NCI-H2171 (cell line): ENCODE measurements at regions not wholly inside any gene's neighbourhood (a gene's known extent, or its start where the extent isn't known, plus 50 kb on each side); places are given as distances from the start of the nearest gene placed in this dataset.
A peak's percentile ranks its signal among the peaks of the same experiment; 100 is the strongest.

Experiments
- DNase-seq: peaks from one replicate; lab custom pipeline; 2025; lab: John Stamatoyannopoulos, UW

DNA sequence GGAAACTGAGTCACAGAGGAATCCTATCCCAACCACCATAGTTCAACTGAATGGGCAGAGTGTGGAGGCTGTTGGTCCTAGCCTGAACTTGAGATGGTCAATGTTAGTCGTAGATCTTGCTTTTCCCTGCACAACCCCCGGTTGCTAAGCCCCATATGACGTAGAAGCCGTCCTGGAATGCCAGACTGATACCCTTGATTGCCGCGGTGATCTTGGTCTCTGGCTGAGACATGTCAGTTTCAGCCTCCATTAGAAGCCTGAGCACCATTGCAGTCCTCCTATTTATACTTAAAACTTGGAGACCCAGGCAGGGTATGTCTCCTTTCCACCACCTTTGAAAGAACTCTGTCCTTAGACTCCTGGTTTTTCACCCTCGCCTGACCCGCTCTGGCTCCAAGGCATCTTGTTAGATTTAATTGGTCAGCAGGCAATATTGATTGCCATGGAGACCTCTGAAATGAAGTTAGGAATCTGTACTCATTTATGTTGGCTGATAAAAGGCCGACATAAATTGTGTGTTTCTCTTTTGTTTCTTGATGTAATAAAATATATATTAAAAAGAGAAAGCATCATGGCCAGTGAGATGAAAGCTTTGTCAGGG, 53.4 kb downstream of the RPLP1 start:
- no peak for DNase-seq

DNA sequence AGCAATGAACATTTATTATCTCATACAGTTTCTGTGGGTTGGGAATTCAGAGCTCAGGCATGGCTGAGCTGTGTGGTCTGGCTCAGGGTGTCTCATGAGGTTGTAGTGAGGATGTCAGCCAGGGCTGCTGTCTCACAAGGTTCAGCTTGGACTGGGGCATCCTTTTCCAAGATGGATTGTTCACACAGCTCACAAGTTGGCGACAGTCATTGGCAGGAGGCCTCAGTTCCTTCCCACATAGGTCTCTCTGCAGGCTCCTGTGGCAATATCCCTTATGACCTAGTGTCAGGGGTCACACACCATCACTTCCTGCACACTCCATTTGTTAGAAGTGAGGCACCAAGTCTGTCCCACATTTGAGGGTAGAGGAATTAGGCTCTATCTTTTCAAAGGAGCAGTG, 56.0 kb downstream of the RPLP1 start:
- DNase-seq: no peak

DNA sequence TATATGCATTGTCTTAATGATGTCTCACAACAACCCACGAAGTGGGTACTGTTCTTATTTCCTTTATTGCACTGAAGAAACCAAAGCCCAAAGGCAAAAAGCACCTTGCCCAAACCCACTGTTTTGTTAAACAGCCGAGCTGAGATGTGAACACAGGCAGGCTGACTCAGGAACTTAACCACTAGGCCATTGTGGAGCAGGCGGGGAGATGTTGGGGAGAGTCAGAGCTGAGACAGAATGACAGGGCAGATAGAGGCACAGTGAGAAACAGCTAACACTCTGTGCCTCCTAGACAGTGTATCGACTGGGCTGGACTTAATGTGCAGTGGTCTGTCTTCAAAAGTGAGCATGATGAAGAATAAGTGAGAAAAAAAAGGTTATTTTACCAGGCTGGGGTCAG, 56.5 kb downstream of the RPLP1 start:
- DNase-seq: no peak

DNA sequence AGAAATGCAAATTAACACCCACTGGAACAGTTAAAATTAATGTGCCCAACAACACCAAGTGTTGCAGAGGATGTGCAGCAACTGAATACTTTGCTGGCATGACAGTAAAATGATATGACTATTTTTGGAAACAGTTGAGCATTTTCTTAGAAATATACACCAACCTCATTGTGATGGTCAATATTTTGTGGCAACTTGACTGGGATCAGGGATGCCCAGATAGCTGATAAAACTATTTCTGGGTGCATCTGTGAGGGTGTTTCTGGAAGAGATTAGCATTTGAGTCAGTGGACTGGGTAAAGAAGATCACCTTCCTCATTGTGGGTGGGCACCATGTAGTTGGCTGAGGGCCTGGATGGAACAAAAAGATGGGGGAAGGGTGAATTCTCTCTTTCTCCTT, 57.9 kb downstream of the RPLP1 start:
- DNase-seq: no peak

DNA sequence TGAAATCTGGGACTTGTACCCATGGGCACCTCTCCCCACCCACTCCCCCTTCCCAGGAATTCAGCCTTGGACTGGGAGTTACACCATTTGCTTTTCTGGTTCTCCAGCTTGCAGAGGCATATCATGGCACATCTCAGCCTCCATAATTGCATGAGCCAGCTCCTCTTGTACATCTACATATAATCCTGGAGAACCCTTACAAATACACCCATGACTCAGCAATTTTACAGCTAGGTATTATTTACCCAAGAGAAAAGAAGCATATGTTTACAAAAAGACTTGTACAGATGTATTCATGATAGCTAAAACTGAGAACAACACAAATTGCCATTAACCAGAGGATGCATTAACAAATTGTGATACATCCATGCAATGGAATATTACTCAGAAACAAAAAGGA, 58.4 kb downstream of the RPLP1 start:
- DNase-seq: no peak

DNA sequence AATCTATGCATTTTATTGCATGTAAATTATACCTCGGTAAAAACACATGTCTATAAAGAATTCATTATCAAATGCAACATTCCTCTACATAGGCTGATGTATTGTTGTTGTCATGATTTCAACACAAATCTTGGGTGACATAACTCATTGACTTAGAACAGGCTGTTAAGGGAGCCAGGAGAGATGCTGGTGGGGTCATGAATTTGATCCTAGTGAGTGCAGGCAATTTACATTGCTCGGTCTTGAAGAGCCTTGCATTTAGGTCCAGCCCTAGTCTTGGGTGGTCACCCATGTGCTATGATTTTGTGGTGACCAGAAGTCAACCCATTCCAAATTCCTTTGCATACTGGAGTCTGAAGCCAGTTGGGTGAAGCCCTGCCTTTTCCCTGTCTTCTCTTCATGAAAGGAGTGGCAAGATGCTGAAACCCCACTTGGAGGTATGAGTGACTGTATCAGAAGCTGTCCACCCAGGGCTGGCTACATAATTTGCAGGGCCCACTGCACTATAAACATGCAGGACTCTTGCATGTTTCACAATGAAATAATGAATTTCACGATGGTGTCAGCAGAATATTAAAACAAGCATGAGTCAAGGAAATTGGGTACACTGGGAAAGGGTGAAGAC, 59.2 kb downstream of the RPLP1 start:
- DNase-seq: no peak

DNA sequence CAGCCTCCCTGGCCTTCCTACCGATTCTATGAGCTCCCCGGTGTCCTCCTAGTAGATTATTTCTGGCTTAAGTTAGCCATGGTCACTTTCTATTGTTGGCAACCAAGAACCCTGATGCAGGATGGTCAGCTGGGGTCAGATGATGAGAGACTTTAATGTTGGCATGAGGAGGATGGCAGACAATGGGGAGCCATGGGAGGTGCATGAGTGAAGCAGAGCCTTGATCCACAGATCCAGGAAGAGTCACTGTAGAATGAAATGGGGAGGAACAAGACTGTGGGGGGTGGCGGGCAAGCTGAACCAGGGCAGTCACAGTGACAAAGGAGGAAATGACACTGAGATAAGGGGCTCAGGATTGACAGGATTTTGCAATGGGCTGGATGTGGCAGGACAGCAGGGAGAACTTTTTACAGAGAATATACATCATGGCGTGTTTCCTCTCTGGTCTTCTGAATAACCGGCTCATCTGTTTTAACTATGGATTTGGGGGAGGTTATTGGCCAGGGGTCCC, 60.9 kb downstream of the RPLP1 start:
- no peak for DNase-seq

DNA sequence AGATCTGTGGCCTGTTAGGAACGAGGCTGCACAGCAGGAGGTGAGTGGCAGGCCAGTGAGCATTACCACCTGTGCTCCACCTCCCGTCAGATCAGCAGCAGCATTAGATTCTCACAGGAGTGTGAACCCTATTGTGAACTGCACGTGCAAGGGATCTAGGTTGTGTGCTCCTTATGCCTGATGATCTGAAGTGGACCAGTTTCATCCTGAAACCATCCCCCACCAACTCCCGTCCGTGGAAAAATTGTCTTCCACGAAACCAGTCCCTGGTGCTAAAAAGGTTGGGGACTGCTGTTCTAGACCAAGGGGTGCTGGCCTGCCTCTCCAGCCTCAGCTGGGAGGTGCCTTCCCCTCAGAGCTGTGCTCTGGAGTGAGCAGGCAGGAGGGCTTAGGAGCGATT, 61.4 kb downstream of the RPLP1 start:
- no peak for DNase-seq

DNA sequence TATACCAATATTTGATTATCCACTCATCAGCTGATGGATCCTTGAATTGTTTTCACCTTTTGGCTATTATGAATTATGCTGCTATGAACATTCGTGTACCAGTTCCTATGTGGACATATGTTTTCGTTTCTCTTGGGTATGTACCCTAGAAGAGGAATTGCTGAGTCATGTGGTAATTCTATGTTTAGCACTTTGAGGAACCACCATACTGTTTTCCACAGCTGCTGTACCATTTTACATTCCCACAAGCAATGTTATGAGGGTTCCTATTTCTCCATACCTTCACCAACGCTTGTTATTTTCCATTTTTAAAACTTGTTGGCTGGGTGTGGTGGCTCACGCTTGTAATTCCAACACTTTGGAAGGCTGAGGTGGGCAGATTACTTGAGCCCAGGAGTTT, 62.9 kb downstream of the RPLP1 start:
- no peak for DNase-seq

DNA sequence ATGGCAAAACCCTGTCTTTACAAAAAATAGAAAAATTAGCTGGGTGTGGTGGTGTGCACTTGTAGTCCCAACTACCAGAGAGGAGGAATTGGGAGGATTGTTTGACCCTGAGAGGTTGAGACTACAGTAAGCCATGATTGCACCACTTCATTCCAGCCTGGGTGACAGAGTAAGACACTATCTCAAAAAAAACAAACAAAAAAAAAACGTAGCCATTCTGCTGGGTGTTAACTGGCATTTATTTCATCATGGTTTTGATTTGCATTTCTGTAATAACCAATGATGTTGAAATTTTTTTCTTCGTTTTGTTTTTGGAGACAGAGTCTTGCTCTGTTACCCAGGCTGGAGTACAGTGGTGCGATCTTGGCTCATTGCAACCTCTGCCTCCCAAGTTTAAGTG, 63.3 kb downstream of the RPLP1 start:
- DNase-seq: no peak

DNA sequence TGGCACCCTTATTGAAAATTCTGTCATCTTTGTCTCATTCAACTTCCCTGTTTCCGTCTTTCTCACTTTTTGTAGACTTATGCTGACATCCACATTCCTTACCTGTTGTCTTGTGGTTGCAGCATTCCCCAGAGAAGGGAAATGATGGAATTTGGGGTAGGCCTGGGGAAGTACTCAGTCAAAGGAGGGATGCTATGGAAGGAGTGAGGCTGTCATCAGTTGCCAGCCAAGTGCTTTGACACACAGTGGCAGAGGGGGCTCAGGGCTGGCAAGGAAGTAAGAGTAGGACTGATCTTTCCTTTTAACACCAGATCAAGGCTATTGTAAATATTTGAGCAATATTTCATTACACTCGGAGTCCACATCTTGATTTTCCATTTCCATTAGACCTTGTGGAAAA, 64.4 kb downstream of the RPLP1 start:
- no peak for DNase-seq

DNA sequence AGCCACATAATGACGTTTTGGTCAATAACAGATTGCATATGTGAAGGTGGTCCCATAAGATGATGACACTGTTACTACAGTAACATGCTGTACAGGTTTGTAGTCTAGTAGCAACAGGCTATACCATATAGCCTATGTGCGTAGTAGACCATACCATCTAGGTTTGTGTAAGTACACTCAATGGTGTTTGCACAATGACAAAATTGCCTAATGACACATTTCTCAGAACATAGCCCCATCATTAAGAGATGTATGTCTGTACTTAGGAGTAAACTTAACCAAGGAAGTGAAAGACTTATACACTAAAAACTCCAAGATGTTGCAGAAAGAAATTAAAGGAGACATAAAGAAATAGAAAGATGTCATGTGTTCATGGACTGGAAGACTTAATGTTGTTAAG, 66.2 kb downstream of the RPLP1 start:
- DNase-seq: no peak

DNA sequence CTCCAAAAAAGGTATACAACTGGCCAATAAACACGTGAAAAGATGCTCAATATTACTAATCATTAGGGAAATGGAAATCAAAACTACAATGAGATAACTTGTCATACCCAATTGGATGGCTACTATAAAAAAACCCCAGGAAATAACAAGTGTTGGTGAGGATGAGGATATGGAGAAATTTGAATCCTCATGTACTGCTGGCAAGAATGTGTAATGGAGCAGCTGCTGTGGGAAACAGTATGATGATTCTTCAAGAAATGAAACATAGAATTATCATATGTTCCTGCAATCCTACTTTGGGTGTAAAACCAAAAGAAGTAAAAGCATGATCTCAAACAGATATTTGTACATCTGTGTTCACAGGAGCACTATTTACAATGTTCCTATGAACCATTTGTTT, 67.4 kb downstream of the RPLP1 start:
- DNase-seq: no peak

DNA sequence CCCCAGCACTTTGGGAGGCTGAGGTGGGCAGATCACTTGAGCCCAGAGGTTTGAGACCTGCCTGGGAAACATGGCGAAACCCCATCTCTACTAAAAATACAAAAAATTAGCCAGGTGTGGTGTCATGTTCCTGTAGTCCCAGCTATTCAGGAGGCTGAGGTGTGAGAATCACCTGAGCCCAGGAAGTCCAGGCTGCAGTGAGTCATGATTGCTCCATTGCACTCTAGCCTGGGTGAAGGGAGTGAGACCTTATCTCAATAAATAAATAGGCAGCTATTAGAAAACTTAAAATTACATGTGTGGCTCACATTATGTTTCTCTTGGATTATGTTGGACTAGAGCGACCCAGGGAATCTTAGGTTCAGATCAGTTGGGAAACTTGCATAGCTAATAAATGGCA, 69.7 kb downstream of the RPLP1 start:
- DNase-seq: no peak

DNA sequence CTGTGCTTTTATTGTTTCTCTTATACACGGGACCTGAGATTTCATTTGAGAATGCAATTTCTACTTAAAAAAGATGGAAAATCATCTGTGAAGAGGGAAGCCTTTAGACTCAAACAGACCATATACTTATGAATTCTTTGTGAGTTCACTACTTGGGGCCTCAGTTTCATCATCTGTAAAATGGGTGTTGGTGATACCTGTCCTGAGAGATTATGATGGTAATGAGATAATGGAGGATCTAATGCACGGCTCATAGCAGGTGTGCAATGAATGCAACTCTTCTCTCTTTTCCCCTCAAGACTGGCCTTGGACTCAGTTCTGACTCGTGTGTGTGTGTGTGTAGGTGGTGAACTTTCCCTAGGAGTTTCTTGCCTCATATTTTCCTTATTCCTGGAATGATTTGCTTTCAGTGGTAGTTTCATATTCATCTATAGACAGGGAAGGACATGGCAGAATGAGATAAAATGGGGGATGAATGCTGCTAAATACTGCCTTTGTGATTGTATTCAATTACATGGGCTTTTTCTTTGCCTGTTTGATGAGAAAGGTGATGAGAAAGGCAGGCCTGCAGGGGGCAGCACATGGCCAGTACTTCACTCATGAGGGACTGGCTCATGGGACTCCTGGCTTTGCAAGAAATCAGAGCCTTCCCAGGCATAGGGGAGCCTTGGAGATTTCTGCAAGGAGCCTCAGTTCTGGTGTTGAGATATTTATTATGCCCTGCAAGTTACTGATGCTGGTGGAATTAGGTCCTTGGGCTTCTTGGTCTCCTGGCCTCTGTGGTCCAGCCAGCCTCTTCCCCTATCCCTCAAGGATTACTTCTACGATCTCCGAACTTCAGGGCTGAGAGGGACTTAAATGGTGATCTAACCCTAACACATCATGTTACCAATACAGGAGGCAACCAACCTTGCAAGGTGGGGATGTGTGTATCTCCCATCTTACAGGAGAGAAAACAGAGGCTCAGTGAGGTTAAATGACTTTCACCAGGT, 70.7 kb downstream of the RPLP1 start:
- peak; percentile 44 for DNase-seq

DNA sequence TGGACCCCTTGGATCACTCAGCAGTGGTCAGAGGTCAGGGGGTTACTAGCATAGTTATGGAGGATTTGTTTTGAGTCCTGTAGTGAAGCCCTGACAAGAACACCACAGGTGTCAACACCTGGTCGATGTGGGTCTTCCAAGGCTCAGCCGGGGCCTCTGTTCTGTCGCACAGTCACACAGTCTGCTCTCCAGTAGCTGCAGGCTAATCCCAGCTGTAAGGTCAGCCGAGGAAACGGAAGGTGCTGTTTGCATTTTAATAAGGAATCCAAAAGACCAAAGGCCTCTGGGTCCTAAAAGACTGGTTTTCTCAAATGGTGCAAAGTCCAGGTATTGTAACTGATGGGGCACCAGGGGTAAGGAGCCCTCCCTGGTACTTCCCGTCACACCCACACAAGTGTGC, 71.7 kb downstream of the RPLP1 start:
- no peak for DNase-seq

DNA sequence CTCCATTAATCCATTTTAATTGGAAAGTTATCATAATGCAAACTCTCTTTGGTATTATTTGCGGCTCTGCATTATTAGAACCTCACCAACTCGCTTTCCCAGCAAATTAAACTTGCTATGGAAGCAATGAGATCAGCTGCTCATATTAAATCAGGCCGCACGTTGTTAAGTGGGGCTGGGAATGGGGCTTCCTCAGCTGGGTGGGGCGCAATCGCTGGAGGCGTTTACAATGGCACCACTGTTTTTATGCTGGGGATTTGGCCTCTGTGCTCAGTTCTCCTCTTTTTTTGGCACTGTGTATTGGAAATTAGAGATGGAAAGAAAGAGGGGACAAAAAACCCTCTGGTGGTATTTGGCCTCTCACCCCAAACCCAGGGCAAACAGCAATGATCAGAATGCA, 72.2 kb downstream of the RPLP1 start:
- DNase-seq: no peak

DNA sequence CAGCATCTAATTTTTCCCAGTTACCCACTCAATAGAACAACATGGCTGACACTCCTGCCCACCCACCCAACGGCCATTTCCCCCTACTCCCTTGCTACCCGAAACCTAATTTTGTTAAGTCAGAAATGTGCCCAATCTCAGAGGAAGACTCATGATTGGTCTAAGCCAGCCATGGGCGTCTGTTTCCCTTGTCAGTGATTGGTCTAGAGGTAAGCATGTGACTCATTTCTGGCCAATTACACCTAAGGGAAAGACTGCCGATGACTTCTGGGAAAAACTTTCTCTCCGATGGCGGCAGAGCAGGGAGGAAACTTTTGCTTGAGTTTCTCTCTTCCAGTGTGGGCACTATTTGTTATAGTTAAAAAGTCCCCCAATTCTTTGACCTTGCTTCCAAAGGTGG, 72.9 kb downstream of the RPLP1 start:
- DNase-seq: no peak

DNA sequence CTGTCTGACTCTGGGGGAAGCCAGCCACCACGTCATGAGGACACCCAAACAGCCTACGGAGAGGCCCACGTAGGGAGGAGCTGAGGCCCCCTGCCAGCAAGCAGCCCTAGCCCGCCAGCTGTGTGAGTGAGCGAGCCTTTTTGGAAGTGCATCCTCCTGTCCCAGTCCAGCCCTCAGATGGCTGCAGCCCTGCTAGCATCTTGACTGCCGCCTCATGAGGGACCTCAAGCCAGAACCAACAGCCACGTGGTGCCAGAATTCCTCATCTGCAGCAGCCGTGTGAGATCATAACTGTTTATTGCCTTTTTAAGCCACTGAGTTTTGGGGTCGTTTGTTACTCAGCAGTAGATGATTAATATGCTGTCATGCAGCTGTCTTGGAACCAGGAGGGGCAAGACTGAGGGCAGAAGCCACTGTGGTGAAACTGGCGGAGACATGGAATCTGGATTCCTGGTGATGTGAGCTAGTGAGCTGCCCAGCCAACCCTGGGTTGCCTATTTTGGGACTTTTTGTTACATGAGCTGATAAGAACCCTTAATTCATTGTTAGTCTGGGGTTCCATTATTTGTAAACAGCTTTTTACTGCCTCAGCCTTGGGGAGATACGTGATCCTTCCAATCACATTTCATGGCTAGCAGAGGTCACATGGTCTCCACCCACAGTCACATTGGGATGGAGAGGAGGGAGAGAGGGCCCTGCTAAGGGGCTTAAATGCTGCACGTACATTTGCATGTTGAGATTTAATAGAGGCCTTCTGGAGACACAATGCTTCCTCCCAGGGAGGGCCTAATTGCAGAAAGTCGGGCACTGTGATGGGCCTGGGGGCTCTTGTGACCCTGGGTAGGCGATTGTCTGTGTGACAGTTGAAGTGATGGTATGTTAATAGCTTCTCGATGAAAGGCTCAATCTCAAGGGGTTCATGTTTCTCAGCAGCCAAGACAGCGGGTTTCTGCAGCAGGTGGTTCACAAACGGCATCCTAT, 73.8 kb downstream of the RPLP1 start:
- no peak for DNase-seq

DNA sequence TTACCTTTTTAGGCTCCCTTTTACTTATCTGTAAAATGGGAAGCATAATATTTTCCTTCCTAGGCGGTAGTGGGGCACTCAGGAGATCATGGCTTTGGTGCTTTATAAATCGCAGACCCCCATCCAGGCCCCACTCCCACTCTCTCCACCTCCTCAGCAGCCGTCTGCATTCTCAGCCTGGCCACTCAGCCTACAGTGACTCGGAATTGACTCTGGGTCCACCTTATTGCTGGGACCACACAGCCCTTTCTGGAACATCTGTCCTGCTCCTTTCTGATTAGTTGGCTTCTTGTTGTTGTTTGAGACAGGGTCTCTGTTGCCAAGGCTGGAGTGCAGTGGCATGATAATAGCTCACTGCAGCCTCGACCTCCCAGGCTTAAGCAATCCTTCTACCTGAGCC, 76.5 kb downstream of the RPLP1 start:
- no peak for DNase-seq

DNA sequence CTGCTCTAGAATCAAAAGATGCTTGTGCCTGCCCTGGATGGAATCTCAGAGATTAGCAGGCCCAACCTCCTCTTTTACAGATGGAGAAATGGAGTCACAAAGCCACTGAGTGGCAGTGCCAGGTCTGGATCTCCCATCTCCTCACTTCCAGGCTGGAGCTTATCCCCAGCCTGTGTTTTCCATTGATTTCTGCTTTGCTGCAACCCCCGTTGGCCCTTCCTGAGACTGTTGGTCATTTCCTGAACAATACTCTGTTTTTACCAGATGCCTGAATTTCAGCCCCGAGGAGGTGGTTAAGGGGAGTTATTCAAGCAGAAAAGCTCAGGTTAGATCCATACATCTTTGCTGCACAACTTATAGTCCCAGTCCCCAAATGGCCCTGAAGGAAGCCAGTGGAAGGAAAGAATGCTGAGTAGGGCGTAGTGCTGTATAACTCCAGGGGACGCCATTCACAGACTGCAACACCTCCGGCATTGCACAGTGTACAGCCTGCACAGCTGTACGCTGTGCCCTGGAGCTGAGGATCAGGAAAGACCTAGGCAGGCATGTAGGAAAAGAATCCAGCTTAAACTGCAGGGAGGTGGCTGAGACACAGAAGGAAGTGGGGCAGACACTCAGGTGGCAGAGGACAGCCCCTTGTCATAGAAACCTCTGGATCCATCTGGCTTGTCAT, 77.5 kb downstream of the RPLP1 start:
- no peak for DNase-seq
